ENCODE measurements at regions not wholly inside any gene's neighbourhood (a gene's known extent, or its start where the extent isn't known, plus 50 kb on each side); places are given as distances from the start of the nearest gene placed in this dataset.
A peak's percentile ranks its signal among the peaks of the same experiment; 100 is the strongest.

- Histone ChIP-seq H3K9me3 (ENCODE audit: control insufficient read depth, insufficient read depth, low read length) (no peaks in the 10 kb centered on the region), H3K4me3 (ENCODE audit: low read depth, low read length) (no peak overlapping the region), H3K27me3 (ENCODE audit: control insufficient read depth, insufficient read depth, low read length) (no peaks in the 10 kb centered on the region), H3K4me1 (ENCODE audit: control insufficient read depth, insufficient read depth, low read length) (no peaks in the 10 kb centered on the region), H3K36me3 (ENCODE audit: control insufficient read depth, insufficient read depth, low read length) (no peaks in the 10 kb centered on the region), H3K27ac (ENCODE audit: low read depth, low read length) (no peak overlapping the region)
- no peak for DNase-seq (ENCODE audit: low read depth in 4 of 6, low spot score in 6 of 6)
- WGBS (ENCODE audit: insufficient coverage) = no CpG with 5 or more reads among the region's 2 CpGs
Observed at GRCh38 chr3:103787879-103788278, 1353.1 kb downstream of the ZPLD1 start.

GRCh38 chr3:103791786-103792515 lies 1357.1 kb downstream of the ZPLD1 start:
- no peak overlapping the region for H3K27ac ChIP-seq (ENCODE audit: low read depth, low read length)
- no peaks in the 10 kb centered on the region for H3K4me1 ChIP-seq (ENCODE audit: control insufficient read depth, insufficient read depth, low read length)
- no CpG with 5 or more reads among the region's 1 CpG for WGBS (ENCODE audit: insufficient coverage)
- DNase-seq (ENCODE audit: low read depth in 4 of 6, low spot score in 6 of 6) = no peak
- H3K36me3 ChIP-seq (ENCODE audit: control insufficient read depth, insufficient read depth, low read length) = no peaks in the 10 kb centered on the region
- H3K4me3 ChIP-seq (ENCODE audit: low read depth, low read length) = no peak overlapping the region
- H3K27me3 ChIP-seq (ENCODE audit: control insufficient read depth, insufficient read depth, low read length) = no peaks in the 10 kb centered on the region
- H3K9me3 ChIP-seq (ENCODE audit: control insufficient read depth, insufficient read depth, low read length) = no peaks in the 10 kb centered on the region

GRCh38 chr3:103794656-103795055 lies 1359.8 kb downstream of the ZPLD1 start:
- no peaks in the 10 kb centered on the region for H3K9me3 ChIP-seq (ENCODE audit: control insufficient read depth, insufficient read depth, low read length)
- no peak overlapping the region for H3K27ac ChIP-seq (ENCODE audit: low read depth, low read length)
- H3K4me3 ChIP-seq (ENCODE audit: low read depth, low read length) = no peak overlapping the region
- H3K4me1 ChIP-seq (ENCODE audit: control insufficient read depth, insufficient read depth, low read length) = no peaks in the 10 kb centered on the region
- peak in 2 of 6 donors; percentile 30 to 61 for DNase-seq (ENCODE audit: low read depth in 4 of 6, low spot score in 6 of 6)
- H3K27me3 ChIP-seq (ENCODE audit: control insufficient read depth, insufficient read depth, low read length) = no peaks in the 10 kb centered on the region
- H3K36me3 ChIP-seq (ENCODE audit: control insufficient read depth, insufficient read depth, low read length) = no peaks in the 10 kb centered on the region
- no CpG with 5 or more reads among the region's 3 CpGs for WGBS (ENCODE audit: insufficient coverage)

- Histone ChIP-seq H3K4me3 (ENCODE audit: low read depth, low read length) (no peak overlapping the region), H3K9me3 (ENCODE audit: control insufficient read depth, insufficient read depth, low read length) (no peaks in the 10 kb centered on the region), H3K4me1 (ENCODE audit: control insufficient read depth, insufficient read depth, low read length) (no peaks in the 10 kb centered on the region), H3K36me3 (ENCODE audit: control insufficient read depth, insufficient read depth, low read length) (no peaks in the 10 kb centered on the region), H3K27ac (ENCODE audit: low read depth, low read length) (no peak overlapping the region), H3K27me3 (ENCODE audit: control insufficient read depth, insufficient read depth, low read length) (no peaks in the 10 kb centered on the region)
- WGBS (ENCODE audit: insufficient coverage) = 75% methylated on average over 1 of the region's 3 CpGs
- DNase-seq (ENCODE audit: low read depth in 4 of 6, low spot score in 6 of 6) = no peak
Observed at GRCh38 chr3:103796068-103796467, 1361.3 kb downstream of the ZPLD1 start.

GRCh38 chr3:103803787-103804186 lies 1369.0 kb downstream of the ZPLD1 start:
- WGBS (ENCODE audit: insufficient coverage) = no CpG with 5 or more reads among the region's 1 CpG
- no peaks in the 10 kb centered on the region for H3K27me3 ChIP-seq (ENCODE audit: control insufficient read depth, insufficient read depth, low read length)
- H3K36me3 ChIP-seq (ENCODE audit: control insufficient read depth, insufficient read depth, low read length) = no peaks in the 10 kb centered on the region
- no peaks in the 10 kb centered on the region for H3K9me3 ChIP-seq (ENCODE audit: control insufficient read depth, insufficient read depth, low read length)
- no peak overlapping the region for H3K27ac ChIP-seq (ENCODE audit: low read depth, low read length)
- no peak for DNase-seq (ENCODE audit: low read depth in 4 of 6, low spot score in 6 of 6)
- H3K4me1 ChIP-seq (ENCODE audit: control insufficient read depth, insufficient read depth, low read length) = no peaks in the 10 kb centered on the region
- H3K4me3 ChIP-seq (ENCODE audit: low read depth, low read length) = no peak overlapping the region

- Histone ChIP-seq H3K9me3 (ENCODE audit: control insufficient read depth, insufficient read depth, low read length) (peaks cover 5% of the 10 kb centered on the region), H3K27me3 (ENCODE audit: control insufficient read depth, insufficient read depth, low read length) (no peaks in the 10 kb centered on the region), H3K4me3 (ENCODE audit: low read depth, low read length) (no peak overlapping the region), H3K4me1 (ENCODE audit: control insufficient read depth, insufficient read depth, low read length) (no peaks in the 10 kb centered on the region), H3K36me3 (ENCODE audit: control insufficient read depth, insufficient read depth, low read length) (no peaks in the 10 kb centered on the region), H3K27ac (ENCODE audit: low read depth, low read length) (no peak overlapping the region)
- no peak for DNase-seq (ENCODE audit: low read depth in 4 of 6, low spot score in 6 of 6)
- WGBS (ENCODE audit: insufficient coverage) = no CpG with 5 or more reads among the region's 2 CpGs
Observed at GRCh38 chr3:103810167-103810566, 1375.4 kb downstream of the ZPLD1 start.

- H3K27ac ChIP-seq (ENCODE audit: low read depth, low read length) = no peak overlapping the region
- H3K9me3 ChIP-seq (ENCODE audit: control insufficient read depth, insufficient read depth, low read length) = peaks cover 5% of the 10 kb centered on the region
- WGBS (ENCODE audit: insufficient coverage) = no CpG with 5 or more reads among the region's 1 CpG
- H3K4me1 ChIP-seq (ENCODE audit: control insufficient read depth, insufficient read depth, low read length) = no peaks in the 10 kb centered on the region
- H3K36me3 ChIP-seq (ENCODE audit: control insufficient read depth, insufficient read depth, low read length) = no peaks in the 10 kb centered on the region
- no peak overlapping the region for H3K4me3 ChIP-seq (ENCODE audit: low read depth, low read length)
- DNase-seq (ENCODE audit: low read depth in 4 of 6, low spot score in 6 of 6) = peak in 1 of 6 donors; percentile 17
- no peaks in the 10 kb centered on the region for H3K27me3 ChIP-seq (ENCODE audit: control insufficient read depth, insufficient read depth, low read length)
Observed at GRCh38 chr3:103813955-103814354, 1379.1 kb downstream of the ZPLD1 start.

- no CpG with 5 or more reads among the region's 3 CpGs for WGBS (ENCODE audit: insufficient coverage)
- H3K27ac ChIP-seq (ENCODE audit: low read depth, low read length) = no peak overlapping the region
Observed at GRCh38 chr3:103818398-103818797, 1383.6 kb downstream of the ZPLD1 start.

GRCh38 chr3:103818800-103819199 lies 1384.0 kb downstream of the ZPLD1 start:
- DNase-seq (ENCODE audit: low read depth in 4 of 6, low spot score in 6 of 6) = peak; percentile 20 to 93 (median 56)
- Histone ChIP-seq H3K9me3 (ENCODE audit: control insufficient read depth, insufficient read depth, low read length) (no peaks in the 10 kb centered on the region), H3K36me3 (ENCODE audit: control insufficient read depth, insufficient read depth, low read length) (no peaks in the 10 kb centered on the region), H3K4me1 (ENCODE audit: control insufficient read depth, insufficient read depth, low read length) (no peaks in the 10 kb centered on the region), H3K4me3 (ENCODE audit: low read depth, low read length) (no peak overlapping the region), H3K27me3 (ENCODE audit: control insufficient read depth, insufficient read depth, low read length) (no peaks in the 10 kb centered on the region), H3K27ac (ENCODE audit: low read depth, low read length) (no peak overlapping the region)
- no CpG with 5 or more reads among the region's 2 CpGs for WGBS (ENCODE audit: insufficient coverage)

More at GRCh38 chr3:103818398-103818797, 1383.6 kb downstream of the ZPLD1 start:
- Histone ChIP-seq H3K4me3 (ENCODE audit: low read depth, low read length) (no peak overlapping the region), H3K27me3 (ENCODE audit: control insufficient read depth, insufficient read depth, low read length) (no peaks in the 10 kb centered on the region), H3K4me1 (ENCODE audit: control insufficient read depth, insufficient read depth, low read length) (no peaks in the 10 kb centered on the region), H3K36me3 (ENCODE audit: control insufficient read depth, insufficient read depth, low read length) (no peaks in the 10 kb centered on the region), H3K9me3 (ENCODE audit: control insufficient read depth, insufficient read depth, low read length) (no peaks in the 10 kb centered on the region)
- DNase-seq (ENCODE audit: low read depth in 4 of 6, low spot score in 6 of 6) = peak in 1 of 6 donors; percentile 15

- Histone ChIP-seq H3K9me3 (ENCODE audit: control insufficient read depth, insufficient read depth, low read length) (peaks cover 5% of the 10 kb centered on the region), H3K27ac (ENCODE audit: low read depth, low read length) (no peak overlapping the region), H3K4me1 (ENCODE audit: control insufficient read depth, insufficient read depth, low read length) (no peaks in the 10 kb centered on the region), H3K27me3 (ENCODE audit: control insufficient read depth, insufficient read depth, low read length) (no peaks in the 10 kb centered on the region), H3K36me3 (ENCODE audit: control insufficient read depth, insufficient read depth, low read length) (no peaks in the 10 kb centered on the region), H3K4me3 (ENCODE audit: low read depth, low read length) (no peak overlapping the region)
- DNase-seq (ENCODE audit: low read depth in 4 of 6, low spot score in 6 of 6) = no peak
Observed at GRCh38 chr3:103825586-103825985, 1390.8 kb downstream of the ZPLD1 start.
